ENCODE measurements at regions not wholly inside any gene's neighbourhood (a gene's known extent, or its start where the extent isn't known, plus 50 kb on each side); places are given as distances from the start of the nearest gene placed in this dataset.

GRCh38 chr9:97755618-97756267 lies 58.6 kb upstream of the XPA start:
- TF ChIP-seq CTCF (IDR thresholded peaks at IDR 0.05; ENCODE audit: insufficient read depth, missing control alignments) = no peak
- no peak for FAIRE-seq
- DNase-seq (ENCODE audit: insufficient read length, low spot score) = no peak

- no peak for DNase-seq (ENCODE audit: insufficient read length, low spot score)
- no peak for FAIRE-seq
- no peak for TF ChIP-seq CTCF (IDR thresholded peaks at IDR 0.05; ENCODE audit: insufficient read depth, missing control alignments)
Observed at GRCh38 chr9:97756991-97757390, 59.9 kb upstream of the XPA start.

- TF ChIP-seq CTCF (IDR thresholded peaks at IDR 0.05; ENCODE audit: insufficient read depth, missing control alignments) = no peak
- FAIRE-seq = no peak
- DNase-seq (ENCODE audit: insufficient read length, low spot score) = no peak
Observed at GRCh38 chr9:97758334-97758916, 61.3 kb upstream of the XPA start.

GRCh38 chr9:97759581-97760288 lies 62.6 kb upstream of the XPA start:
- TF ChIP-seq CTCF (IDR thresholded peaks at IDR 0.05; ENCODE audit: insufficient read depth, missing control alignments) = no peak
- DNase-seq (ENCODE audit: insufficient read length, low spot score) = no peak
- FAIRE-seq = no peak

- DNase-seq (ENCODE audit: insufficient read length, low spot score) (no peak), FAIRE-seq (no peak)
- TF ChIP-seq CTCF (IDR thresholded peaks at IDR 0.05; ENCODE audit: insufficient read depth, missing control alignments) = no peak
Observed at GRCh38 chr9:97761056-97761598, 64.0 kb upstream of the XPA start.

- FAIRE-seq = no peak
- no peak for DNase-seq (ENCODE audit: insufficient read length, low spot score)
- no peak for TF ChIP-seq CTCF (IDR thresholded peaks at IDR 0.05; ENCODE audit: insufficient read depth, missing control alignments)
Observed at GRCh38 chr9:97761879-97762278, 64.7 kb upstream of the XPA start.
